ENCODE measurements at regions not wholly inside any gene's neighbourhood (a gene's known extent, or its start where the extent isn't known, plus 50 kb on each side); places are given as distances from the start of the nearest gene placed in this dataset.

- Mint-ChIP-seq H3K4me1 (ENCODE audit: low read depth) (no peaks in the 10 kb centered on the region), H3K27me3 (ENCODE audit: low read depth) (no peaks in the 10 kb centered on the region), H3K36me3 (ENCODE audit: insufficient read depth) (no peaks in the 10 kb centered on the region), H3K9me3 (peaks cover 13% of the 10 kb centered on the region), H3K4me3 (no peak overlapping the region)
- ATAC-seq (no peak), DNase-seq (no peak)
Measured at GRCh38 chr12:115708801-115709200, 568.7 kb downstream of the MED13L start.

- Mint-ChIP-seq H3K27me3 (ENCODE audit: low read depth) (no peaks in the 10 kb centered on the region), H3K36me3 (ENCODE audit: insufficient read depth) (no peaks in the 10 kb centered on the region), H3K4me1 (ENCODE audit: low read depth) (no peaks in the 10 kb centered on the region), H3K4me3 (no peak overlapping the region), H3K9me3 (peaks cover 9% of the 10 kb centered on the region)
- ATAC-seq (no peak), DNase-seq (no peak)
Measured at GRCh38 chr12:115700896-115701465, 576.5 kb downstream of the MED13L start.

GRCh38 chr12:115700081-115700480, 577.4 kb downstream of the MED13L start:
- Mint-ChIP-seq H3K9me3 (peaks cover 7% of the 10 kb centered on the region), H3K36me3 (ENCODE audit: insufficient read depth) (no peaks in the 10 kb centered on the region), H3K4me1 (ENCODE audit: low read depth) (no peaks in the 10 kb centered on the region), H3K4me3 (no peak overlapping the region), H3K27me3 (ENCODE audit: low read depth) (no peaks in the 10 kb centered on the region)
- ATAC-seq: no peak
- DNase-seq: no peak

- H3K27me3 Mint-ChIP-seq (ENCODE audit: low read depth): no peaks in the 10 kb centered on the region
- no peaks in the 10 kb centered on the region for H3K36me3 Mint-ChIP-seq (ENCODE audit: insufficient read depth)
- H3K9me3 Mint-ChIP-seq: peaks cover 7% of the 10 kb centered on the region
- no peaks in the 10 kb centered on the region for H3K4me1 Mint-ChIP-seq (ENCODE audit: low read depth)
- H3K4me3 Mint-ChIP-seq: no peak overlapping the region
- no peak for ATAC-seq
- DNase-seq: no peak
Measured at GRCh38 chr12:115698257-115698656, 579.2 kb downstream of the MED13L start.

- no peaks in the 10 kb centered on the region for H3K27me3 Mint-ChIP-seq (ENCODE audit: low read depth)
- no peaks in the 10 kb centered on the region for H3K4me1 Mint-ChIP-seq (ENCODE audit: low read depth)
- no peak for ATAC-seq
- no peak for DNase-seq
- H3K9me3 Mint-ChIP-seq: peaks cover 7% of the 10 kb centered on the region
- H3K4me3 Mint-ChIP-seq: no peak overlapping the region
- H3K36me3 Mint-ChIP-seq (ENCODE audit: insufficient read depth): peaks cover 2% of the 10 kb centered on the region
Measured at GRCh38 chr12:115697340-115697739, 580.2 kb downstream of the MED13L start.

- Mint-ChIP-seq H3K4me3 (no peak overlapping the region), H3K36me3 (ENCODE audit: insufficient read depth) (peaks cover 2% of the 10 kb centered on the region), H3K9me3 (no peaks in the 10 kb centered on the region), H3K4me1 (ENCODE audit: low read depth) (no peaks in the 10 kb centered on the region), H3K27me3 (ENCODE audit: low read depth) (no peaks in the 10 kb centered on the region)
- ATAC-seq (no peak), DNase-seq (no peak)
Measured at GRCh38 chr12:115694564-115694963, 582.9 kb downstream of the MED13L start.

- Mint-ChIP-seq H3K4me1 (ENCODE audit: low read depth) (no peaks in the 10 kb centered on the region), H3K36me3 (ENCODE audit: insufficient read depth) (peaks cover 2% of the 10 kb centered on the region), H3K27me3 (ENCODE audit: low read depth) (no peaks in the 10 kb centered on the region), H3K4me3 (no peak overlapping the region), H3K9me3 (no peaks in the 10 kb centered on the region)
- ATAC-seq: no peak
- DNase-seq: no peak
Measured at GRCh38 chr12:115693970-115694369, 583.5 kb downstream of the MED13L start.

GRCh38 chr12:115691123-115691522, 586.4 kb downstream of the MED13L start:
- Mint-ChIP-seq H3K27me3 (ENCODE audit: low read depth) (no peaks in the 10 kb centered on the region), H3K9me3 (no peaks in the 10 kb centered on the region), H3K36me3 (ENCODE audit: insufficient read depth) (peaks cover 2% of the 10 kb centered on the region), H3K4me3 (no peak overlapping the region), H3K4me1 (ENCODE audit: low read depth) (no peaks in the 10 kb centered on the region)
- ATAC-seq (no peak), DNase-seq (no peak)

- H3K36me3 Mint-ChIP-seq (ENCODE audit: insufficient read depth): no peaks in the 10 kb centered on the region
- H3K27me3 Mint-ChIP-seq (ENCODE audit: low read depth): no peaks in the 10 kb centered on the region
- H3K4me1 Mint-ChIP-seq (ENCODE audit: low read depth): no peaks in the 10 kb centered on the region
- DNase-seq (no peak), ATAC-seq (no peak)
- H3K4me3 Mint-ChIP-seq: no peak overlapping the region
- H3K9me3 Mint-ChIP-seq: peaks cover 5% of the 10 kb centered on the region
Measured at GRCh38 chr12:115687094-115687493, 590.4 kb downstream of the MED13L start.

- DNase-seq (no peak), ATAC-seq (no peak)
- Mint-ChIP-seq H3K36me3 (ENCODE audit: insufficient read depth) (no peaks in the 10 kb centered on the region), H3K4me3 (no peak overlapping the region), H3K27me3 (ENCODE audit: low read depth) (no peaks in the 10 kb centered on the region), H3K9me3 (peaks cover 9% of the 10 kb centered on the region), H3K4me1 (ENCODE audit: low read depth) (no peaks in the 10 kb centered on the region)
Measured at GRCh38 chr12:115683240-115683780, 594.2 kb downstream of the MED13L start.

GRCh38 chr12:115680967-115681366, 596.5 kb downstream of the MED13L start:
- H3K4me3 Mint-ChIP-seq: no peak overlapping the region
- no peak for ATAC-seq
- H3K27me3 Mint-ChIP-seq (ENCODE audit: low read depth): peaks cover 1% of the 10 kb centered on the region
- no peaks in the 10 kb centered on the region for H3K36me3 Mint-ChIP-seq (ENCODE audit: insufficient read depth)
- no peaks in the 10 kb centered on the region for H3K4me1 Mint-ChIP-seq (ENCODE audit: low read depth)
- DNase-seq: no peak
- peaks cover 11% of the 10 kb centered on the region for H3K9me3 Mint-ChIP-seq

- no peak for DNase-seq
- ATAC-seq: no peak
- Mint-ChIP-seq H3K4me3 (no peak overlapping the region), H3K9me3 (peaks cover 3% of the 10 kb centered on the region), H3K36me3 (ENCODE audit: insufficient read depth) (no peaks in the 10 kb centered on the region), H3K4me1 (ENCODE audit: low read depth) (no peaks in the 10 kb centered on the region), H3K27me3 (ENCODE audit: low read depth) (peaks cover 1% of the 10 kb centered on the region)
Measured at GRCh38 chr12:115672506-115673080, 604.9 kb downstream of the MED13L start.

GRCh38 chr12:115672086-115672485, 605.4 kb downstream of the MED13L start:
- peaks cover 3% of the 10 kb centered on the region for H3K9me3 Mint-ChIP-seq

GRCh38 chr12:115670869-115671268, 606.6 kb downstream of the MED13L start:
- Mint-ChIP-seq H3K36me3 (ENCODE audit: insufficient read depth) (no peaks in the 10 kb centered on the region), H3K4me3 (no peak overlapping the region)
- ATAC-seq: no peak

More at GRCh38 chr12:115672086-115672485, 605.4 kb downstream of the MED13L start:
- Mint-ChIP-seq H3K27me3 (ENCODE audit: low read depth) (peaks cover 1% of the 10 kb centered on the region), H3K4me3 (no peak overlapping the region), H3K36me3 (ENCODE audit: insufficient read depth) (no peaks in the 10 kb centered on the region), H3K4me1 (ENCODE audit: low read depth) (no peaks in the 10 kb centered on the region)
- ATAC-seq (no peak), DNase-seq (no peak)

GRCh38 chr12:115667116-115667515, 610.4 kb downstream of the MED13L start:
- H3K4me3 Mint-ChIP-seq: no peak overlapping the region
- DNase-seq (no peak), ATAC-seq (no peak)
- H3K4me1 Mint-ChIP-seq (ENCODE audit: low read depth): no peaks in the 10 kb centered on the region
- H3K27me3 Mint-ChIP-seq (ENCODE audit: low read depth): peaks cover 2% of the 10 kb centered on the region
- peaks cover 3% of the 10 kb centered on the region for H3K9me3 Mint-ChIP-seq
- no peaks in the 10 kb centered on the region for H3K36me3 Mint-ChIP-seq (ENCODE audit: insufficient read depth)

More at GRCh38 chr12:115670869-115671268, 606.6 kb downstream of the MED13L start:
- Mint-ChIP-seq H3K4me1 (ENCODE audit: low read depth) (no peaks in the 10 kb centered on the region), H3K9me3 (peaks cover 3% of the 10 kb centered on the region), H3K27me3 (ENCODE audit: low read depth) (no peaks in the 10 kb centered on the region)
- DNase-seq: no peak
